ENCODE measurements at regions not wholly inside any gene's neighbourhood (a gene's known extent, or its start where the extent isn't known, plus 50 kb on each side); places are given as distances from the start of the nearest gene placed in this dataset.
"Not testable (repeated sequence)": the region's sequence is repeated elsewhere in the genome, so short reads cannot be mapped to it uniquely, and the experiment has no call there.

DNA sequence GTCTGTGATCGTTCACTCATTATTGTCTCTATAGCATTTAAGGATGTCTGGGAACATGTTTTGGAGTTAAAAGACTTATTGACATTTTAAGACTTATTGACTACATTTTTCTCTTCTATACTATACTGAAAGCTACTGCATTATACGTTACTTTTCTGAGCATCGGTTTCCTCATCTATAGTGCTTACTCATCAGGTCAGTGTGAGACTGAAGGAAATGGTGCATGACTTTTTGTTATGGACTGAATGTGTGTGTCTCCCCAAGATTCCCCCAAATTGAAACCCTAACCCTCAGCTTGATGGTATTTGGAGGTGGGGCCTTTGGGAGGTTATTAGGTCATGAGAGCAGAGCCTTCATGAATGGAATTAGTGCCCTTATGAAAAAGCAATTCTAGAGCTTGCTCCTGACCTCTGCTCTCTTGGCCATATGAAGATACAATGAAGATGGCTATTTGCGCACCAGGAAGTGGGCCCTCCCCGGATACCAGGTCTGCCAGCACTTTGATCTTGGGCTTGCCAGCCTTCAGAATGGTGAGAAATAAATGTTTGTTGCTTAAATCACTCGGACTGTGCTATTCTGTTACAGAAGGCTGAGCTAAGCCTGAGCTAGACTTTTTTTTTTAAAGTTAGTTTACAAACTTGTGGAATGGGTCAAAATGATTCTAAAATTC is 243.7 kb upstream of the RREB1 start:
- FAIRE-seq = no peak

DNA sequence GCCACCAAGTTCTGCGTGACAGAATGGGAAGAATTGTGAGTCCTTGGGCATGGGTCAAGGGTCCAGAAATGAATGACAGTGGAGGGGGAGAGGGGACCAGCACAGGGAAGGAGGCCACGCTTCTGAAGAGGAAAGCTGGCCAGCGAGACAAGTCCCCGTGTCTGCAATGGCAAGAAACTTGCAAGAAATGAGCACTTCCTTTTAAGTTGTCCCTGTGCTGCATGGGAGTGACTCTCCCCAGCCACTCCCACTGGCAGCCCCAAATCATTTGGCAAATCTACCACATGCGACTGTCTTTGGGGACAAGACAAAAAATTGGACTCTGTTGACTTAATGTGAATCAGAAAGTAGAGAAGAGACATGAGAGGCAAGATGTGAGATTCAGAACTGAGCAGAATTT is 242.2 kb upstream of the RREB1 start:
- no peak for DNase-seq (ENCODE audit: low spot score)
- FAIRE-seq = no peak

More for the DNA sequence above, 243.7 kb upstream of the RREB1 start:
- no peak for DNase-seq (ENCODE audit: low spot score)

DNA sequence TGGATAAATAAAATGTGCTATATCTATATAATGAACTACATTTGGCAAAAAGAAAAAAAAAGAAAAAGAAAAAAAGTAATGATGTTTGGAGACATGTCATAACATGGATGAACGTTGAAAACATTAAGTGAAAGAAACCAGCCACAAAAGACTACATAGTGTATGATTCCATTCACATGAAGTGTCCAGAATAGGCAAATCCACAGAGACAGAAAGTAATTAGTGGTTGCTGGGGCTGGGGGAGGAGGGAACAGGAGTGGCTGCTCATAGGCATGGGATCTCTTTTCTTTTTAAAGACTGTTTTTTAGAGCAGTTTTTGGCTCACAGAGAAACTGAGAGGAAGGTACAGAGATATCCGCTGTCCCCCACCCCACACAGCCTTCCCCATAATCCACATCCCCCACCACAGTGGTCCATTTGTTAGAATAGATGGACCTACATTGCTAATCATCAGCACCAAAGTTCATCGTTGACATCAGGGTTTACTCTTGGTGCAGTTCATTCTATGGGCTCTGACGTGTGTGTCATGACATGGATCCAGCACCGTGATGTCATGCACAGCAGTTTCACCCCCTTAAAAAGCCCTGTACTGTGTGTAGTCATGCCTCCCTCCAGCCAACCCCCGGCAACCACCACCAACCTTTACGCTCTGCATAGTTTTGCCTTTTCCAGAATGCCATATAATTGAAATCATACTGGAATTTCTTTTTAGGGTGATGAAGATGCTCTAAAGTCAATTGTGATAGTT is 240.9 kb upstream of the RREB1 start:
- no peak for DNase-seq (ENCODE audit: low spot score)
- no peak for FAIRE-seq

GRCh38 chr6:6867404-6867799 is 240.4 kb upstream of the RREB1 start:
- no peak for DNase-seq (ENCODE audit: low spot score)
- no peak for FAIRE-seq

DNA sequence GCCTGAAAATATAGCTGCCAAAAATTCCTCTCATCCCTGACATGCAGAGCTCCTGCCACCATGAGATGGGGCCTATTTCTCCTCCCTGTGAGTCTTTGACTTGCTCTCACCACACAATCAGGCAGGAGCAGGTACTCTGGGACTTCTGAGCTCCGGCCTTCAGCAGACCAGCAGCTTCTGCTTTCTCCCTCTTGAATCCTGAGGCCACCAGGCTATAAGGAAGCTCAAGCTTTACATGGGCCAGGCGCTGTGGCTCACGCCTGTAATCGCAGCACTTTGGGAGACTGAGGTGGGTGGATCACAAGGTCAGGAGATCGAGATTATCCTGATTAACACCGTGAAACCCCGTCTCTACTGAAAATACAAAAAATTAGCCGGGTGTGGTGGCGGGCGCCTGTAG is 238.7 kb upstream of the RREB1 start:
- FAIRE-seq (no peak), DNase-seq (ENCODE audit: low spot score) (no peak)

- DNase-seq (ENCODE audit: low spot score) (no peak), FAIRE-seq (no peak)
These were observed 236.8 kb upstream of the RREB1 start for GRCh38 chr6:6870921-6871320.

GRCh38 chr6:6872459-6873344 is 235.1 kb upstream of the RREB1 start:
- DNase-seq (ENCODE audit: low spot score) (no peak), FAIRE-seq (no peak)

DNA sequence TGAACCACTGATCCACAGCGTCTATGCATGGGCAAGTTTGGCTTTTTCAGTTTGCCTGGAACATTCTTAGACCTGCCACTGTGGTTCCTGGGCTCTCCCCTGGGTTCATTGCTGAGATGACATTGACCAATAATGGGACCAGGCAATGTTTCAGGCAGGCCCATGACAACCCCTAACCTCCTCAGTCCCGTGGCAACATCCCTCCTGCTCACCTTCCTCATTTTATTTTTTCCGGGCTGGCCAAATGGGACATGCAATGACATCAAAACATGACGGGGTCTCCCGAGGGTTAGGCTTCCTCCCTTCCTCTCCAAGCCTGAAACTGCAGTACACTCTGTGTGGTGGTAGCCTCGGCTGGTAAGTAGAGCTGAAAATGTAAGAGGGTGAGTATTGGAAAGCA is 234.0 kb upstream of the RREB1 start:
- DNase-seq (ENCODE audit: low spot score) (no peak), FAIRE-seq (no peak)

- DNase-seq (ENCODE audit: low spot score) (peak; percentile 26), FAIRE-seq (no peak)
These were observed 231.8 kb upstream of the RREB1 start for GRCh38 chr6:6875818-6876470.

- not testable (repeated sequence) for FAIRE-seq; DNase-seq (ENCODE audit: low spot score)
These were observed 230.0 kb upstream of the RREB1 start for GRCh38 chr6:6877792-6878191.

DNA sequence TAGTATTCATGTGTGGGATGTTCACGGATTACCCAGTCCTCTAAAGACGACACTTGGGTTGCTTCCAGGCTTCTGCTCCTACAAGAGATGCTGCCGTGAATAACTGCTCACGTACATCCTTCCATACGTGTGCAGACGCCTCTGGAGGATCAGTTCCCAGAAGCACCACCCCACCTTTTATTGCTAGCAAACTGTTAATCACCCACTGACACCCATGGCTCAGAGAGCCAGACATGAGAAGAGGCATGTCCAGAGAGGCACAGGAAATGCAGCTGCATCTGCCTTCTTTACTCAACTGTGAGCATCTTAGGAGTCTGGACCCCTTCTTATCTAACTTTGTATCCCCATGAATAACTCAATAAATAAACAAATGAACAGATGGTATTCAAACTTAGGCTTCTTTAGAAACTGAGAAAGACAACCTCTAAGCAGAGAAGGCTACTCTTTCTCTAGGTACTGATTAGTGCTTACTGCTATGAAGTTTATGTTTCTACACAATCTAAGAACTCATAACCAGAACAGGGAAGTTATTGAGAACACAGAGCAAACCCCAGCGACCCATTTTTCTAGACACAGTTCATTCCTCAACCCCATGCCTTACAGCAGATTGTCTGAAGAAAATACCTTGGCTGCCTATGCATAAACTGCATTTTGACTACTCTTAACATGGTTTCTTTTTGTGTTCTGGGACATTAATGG is 228.7 kb upstream of the RREB1 start:
- FAIRE-seq = no peak
- DNase-seq (ENCODE audit: low spot score) = peak; percentile 4

DNA sequence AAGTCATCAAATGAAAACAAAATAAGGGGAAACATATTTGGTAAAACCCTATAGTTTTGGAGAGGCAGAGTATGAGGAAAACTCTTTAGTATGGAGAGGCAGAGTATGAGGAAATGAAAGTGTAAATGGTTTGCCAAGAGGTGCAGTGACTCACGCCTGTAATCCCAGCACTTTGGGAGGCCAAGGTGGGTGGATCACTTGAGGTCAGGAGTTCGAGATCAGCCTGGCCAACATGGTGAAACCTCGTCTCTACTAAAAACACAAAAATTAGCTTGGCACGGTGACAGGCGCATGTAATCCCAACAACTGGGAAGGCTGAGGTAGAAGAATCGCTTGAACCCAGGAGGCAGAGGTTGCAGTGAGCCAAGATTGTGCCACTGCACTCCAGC is 228.2 kb upstream of the RREB1 start:
- not testable (repeated sequence) for FAIRE-seq; DNase-seq (ENCODE audit: low spot score)

DNA sequence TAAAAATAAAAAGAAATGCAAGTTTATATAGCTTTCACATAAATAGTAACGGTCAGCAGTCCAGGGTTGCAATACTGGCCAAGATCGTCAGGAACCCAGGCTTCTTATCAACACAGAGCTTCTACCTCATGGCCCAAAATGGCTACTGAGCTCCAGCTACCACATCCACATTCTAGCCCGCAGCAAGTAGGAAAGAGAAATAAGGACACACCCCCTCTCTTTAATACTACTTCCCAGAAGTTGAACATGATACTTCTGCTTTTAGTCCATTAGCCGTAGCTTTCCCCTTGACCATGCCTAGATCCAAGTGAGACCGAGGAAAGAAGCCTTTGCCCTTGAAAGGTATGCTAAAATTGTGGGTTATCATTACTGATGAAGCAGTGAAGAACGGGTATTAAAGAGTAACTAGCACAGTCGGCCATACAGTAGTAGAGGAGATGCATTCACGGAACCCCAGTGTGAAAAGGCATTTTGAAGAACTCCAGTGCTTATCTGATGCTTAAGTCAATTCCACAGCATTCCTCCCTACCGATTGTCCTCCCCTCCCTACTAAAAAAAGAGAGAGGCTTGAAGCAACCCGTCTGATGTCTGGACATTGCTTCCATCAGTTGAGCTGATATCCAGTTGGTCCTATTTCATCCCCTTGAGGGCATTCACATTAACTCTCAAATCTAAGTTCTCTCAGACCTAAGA is 226.9 kb upstream of the RREB1 start:
- FAIRE-seq = no peak
- DNase-seq (ENCODE audit: low spot score) = no peak

DNA sequence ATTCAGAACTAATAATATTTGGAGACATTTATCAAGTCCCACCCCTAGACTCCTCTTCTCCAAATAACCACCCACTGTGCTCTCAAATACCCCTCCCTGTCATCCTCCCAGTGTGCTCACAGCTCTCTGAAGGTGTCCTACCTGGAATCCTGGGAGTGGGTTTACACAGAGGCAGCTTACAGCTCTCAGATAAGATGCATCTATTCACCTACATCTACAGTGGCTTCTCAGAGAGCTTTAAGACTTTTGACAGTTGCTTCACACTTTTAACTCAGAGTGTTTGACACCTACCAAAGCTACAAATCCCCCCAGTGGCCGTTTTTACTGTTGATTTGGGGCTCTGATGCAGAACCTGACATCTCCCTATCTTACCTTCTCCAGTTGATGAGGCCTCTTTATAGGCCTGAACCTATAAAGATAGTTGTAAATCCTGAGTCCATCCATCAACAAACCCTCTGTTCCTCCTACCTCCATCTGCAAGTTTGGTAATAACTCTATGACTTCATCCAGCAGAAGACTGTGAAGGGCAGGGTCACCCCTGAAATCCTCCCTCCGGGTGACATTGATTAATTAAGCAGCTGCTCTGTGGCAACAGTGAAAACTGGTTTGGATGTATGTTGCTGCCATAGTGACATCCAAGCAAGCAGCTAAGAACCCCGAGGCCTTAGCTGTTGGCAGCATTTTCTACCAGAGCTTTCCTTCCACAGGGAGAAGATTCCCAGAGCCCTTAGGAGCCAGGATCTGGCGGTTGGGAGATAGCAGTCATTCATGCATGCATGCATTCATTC is 226.1 kb upstream of the RREB1 start:
- FAIRE-seq = no peak

DNA sequence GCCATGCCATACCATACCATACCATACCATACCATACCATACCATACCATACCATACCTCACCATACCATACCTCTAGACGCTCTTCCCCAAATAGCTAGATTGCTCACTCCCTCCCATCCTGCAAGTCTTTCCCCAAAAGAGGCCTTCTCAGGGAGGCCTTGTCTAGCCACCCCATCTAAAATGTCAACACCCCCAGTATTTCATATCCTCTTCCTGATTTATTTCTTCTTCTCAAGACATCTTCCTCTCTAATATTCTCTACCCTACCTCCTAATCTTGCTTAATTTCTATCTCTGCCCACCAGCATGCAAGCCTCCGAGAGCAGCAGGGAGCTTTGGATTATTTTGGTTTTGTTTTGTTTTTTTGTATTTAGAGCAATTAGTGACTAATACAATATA is 225.2 kb upstream of the RREB1 start:
- no peak for DNase-seq (ENCODE audit: low spot score)
- FAIRE-seq = no peak

More for the DNA sequence above, 226.1 kb upstream of the RREB1 start:
- DNase-seq (ENCODE audit: low spot score) = no peak

- DNase-seq (ENCODE audit: low spot score) (no peak), FAIRE-seq (no peak)
These were observed 224.8 kb upstream of the RREB1 start for GRCh38 chr6:6883011-6883410.

GRCh38 chr6:6884193-6884627 is 223.6 kb upstream of the RREB1 start:
- no peak for FAIRE-seq
- DNase-seq (ENCODE audit: low spot score) = no peak

DNA sequence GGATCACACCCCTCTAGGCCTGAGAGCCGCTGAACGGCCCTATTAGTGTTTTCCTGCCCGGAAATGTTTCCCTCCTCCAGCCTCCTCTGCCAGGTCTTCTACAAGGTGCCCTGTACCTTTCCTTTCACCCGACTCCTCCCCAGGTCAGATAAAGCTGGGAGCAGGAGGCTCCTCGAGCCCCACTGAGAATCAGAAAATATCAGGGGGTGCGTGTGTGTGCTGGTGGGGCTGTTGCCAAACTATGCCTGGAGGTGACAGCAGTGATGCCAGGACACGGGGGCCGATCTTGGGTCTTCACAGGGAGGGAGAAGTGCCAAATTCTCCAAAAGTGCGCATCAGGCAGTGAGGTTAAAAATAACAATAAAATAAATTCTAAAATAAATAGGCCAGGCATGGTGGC is 222.8 kb upstream of the RREB1 start:
- DNase-seq (ENCODE audit: low spot score) = no peak
- no peak for FAIRE-seq

DNA sequence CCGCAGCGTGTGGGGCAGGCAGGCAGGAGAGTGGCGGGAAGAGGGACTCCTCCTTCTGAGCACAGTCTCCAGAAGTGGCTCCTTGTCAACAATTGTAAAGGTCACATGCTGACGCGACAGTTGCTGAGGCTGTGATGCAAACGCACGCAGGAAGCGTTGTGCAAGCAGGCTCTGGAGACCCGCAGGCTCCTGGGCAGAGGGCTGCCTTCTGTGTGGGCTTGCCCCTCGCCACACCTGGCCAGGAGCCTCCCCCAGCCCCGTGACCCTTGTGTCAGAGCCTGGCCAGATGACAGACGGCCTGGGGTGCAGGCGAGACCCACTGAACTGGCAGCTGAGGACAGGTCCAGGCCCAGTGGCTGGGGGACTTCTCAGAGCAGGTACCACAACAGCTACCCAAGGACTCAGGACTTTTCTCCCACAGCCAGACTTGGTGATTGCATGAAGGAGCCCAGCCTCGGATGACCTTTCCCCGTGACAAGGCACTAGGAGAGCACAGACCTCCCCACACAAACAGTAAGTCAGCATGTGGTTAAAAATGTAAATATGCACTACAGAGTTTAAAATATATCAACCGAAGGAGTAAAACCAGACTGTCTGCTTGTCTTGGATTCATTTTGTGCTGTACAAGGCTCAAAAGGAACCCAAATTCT is 222.1 kb upstream of the RREB1 start:
- DNase-seq (ENCODE audit: low spot score) (no peak), FAIRE-seq (no peak)
